Tibial nerve (tissue), 4 donors: ENCODE measurements at regions not wholly inside any gene's neighbourhood (a gene's known extent, or its start where the extent isn't known, plus 50 kb on each side); places are given as distances from the start of the nearest gene placed in this dataset.

ENCODE experiments used
- DNase-seq, 2 donors: peaks; one replicate each; pipeline ENCODE4 v3.0.0-alpha.2; 2019; ENCODE audit warnings: low spot score in 2 of 2
- H3K27ac ChIP-seq, 4 donors: fragments of 200-600 bp; sonication (generic) in 3 of 4; one replicate each; pipeline ENCODE4 v1.5.1; 2017 to 2019; ENCODE audit warnings: mild to moderate bottlenecking in 1 of 4
- H3K27me3 ChIP-seq, 2 donors: fragments of 200-600 bp; sonication (generic) in 1 of 2; one replicate each; pipeline versions ENCODE4 v1.5.1 to v1.6.0; 2017 to 2019
- H3K36me3 ChIP-seq, 3 donors: fragments of 200-600 bp; sonication (generic); one replicate each; pipeline ENCODE4 v1.5.1; 2018 to 2019
- H3K4me1 ChIP-seq, 4 donors: fragments of 200-600 bp; sonication (generic) in 3 of 4; one replicate each; pipeline ENCODE4 v1.5.1; 2017 to 2019
- H3K4me3 ChIP-seq, 4 donors: fragments of 200-600 bp; sonication (generic) in 3 of 4; one replicate each; pipeline ENCODE4 v1.5.1; 2017 to 2019; ENCODE audit warnings: mild to moderate bottlenecking in 1 of 4, moderate library complexity in 1 of 4
- H3K9me3 ChIP-seq, 4 donors: fragments of 200-600 bp; sonication (generic) in 3 of 4; one replicate each; pipeline ENCODE4 v1.5.1; 2017 to 2019
- CTCF ChIP-seq, 5 experiments: fragments of 200-600 bp in 3 of 5; fragments of 450-650 bp in 2 of 5; sonication (generic) in 3 of 5; IDR thresholded peaks; one replicate each; pipeline ENCODE4 v1.5.1; 2016 to 2019; ENCODE audit warnings: antibody characterized with exemption in 5 of 5, mild to moderate bottlenecking in 3 of 5, moderate library complexity in 2 of 5
- EP300 ChIP-seq, 2 donors: sonication (generic); formaldehyde crosslinking; IDR thresholded peaks; one replicate each; pipeline ENCODE4 v1.6.1; 2017; ENCODE audit warnings: antibody characterized with exemption in 2 of 2, mild to moderate bottlenecking in 1 of 2
- POLR2A ChIP-seq, 2 donors: fragments of 450-650 bp; IDR thresholded peaks; one replicate each; pipeline ENCODE4 v1.6.1; 2017; ENCODE audit warnings: antibody characterized with exemption in 2 of 2, mild to moderate bottlenecking in 2 of 2, moderate library complexity in 2 of 2
- WGBS, 2 donors: methylation state at CpG; one replicate each; pipeline ENCODE4 v1.1.5; 2018; 5-methylcytosine and 5-hydroxymethylcytosine counted together

- Histone ChIP-seq H3K4me1 (no peaks in the 10 kb centered on the region), H3K36me3 (no peaks in the 10 kb centered on the region), H3K27ac (no peak overlapping the region), H3K9me3 (peaks cover 0 to 5% (median 0%) of the 10 kb centered on the region in 4 donors), H3K27me3 (no peaks in the 10 kb centered on the region), H3K4me3 (no peak overlapping the region)
- WGBS, 2 donors, result 82 to 86% methylated on average over 4 of the region's 4 CpGs
- TF ChIP-seq POLR2A (IDR thresholded peaks at IDR 0.05) (no peak), CTCF (IDR thresholded peaks at IDR 0.05) (no peak), EP300 (IDR thresholded peaks at IDR 0.05) (no peak)
- no peak for DNase-seq
Observed at GRCh38 chr13:40103864-40104263, 448.4 kb downstream of the COG6 start.

GRCh38 chr13:40105231-40105630, 449.8 kb downstream of the COG6 start:
- H3K9me3 ChIP-seq, result no peaks in the 10 kb centered on the region
- 91 to 96% methylated on average over 5 of the region's 5 CpGs for WGBS, 2 donors
- DNase-seq, result no peak
- no peak overlapping the region for H3K27ac ChIP-seq
- TF ChIP-seq CTCF (IDR thresholded peaks at IDR 0.05) (no peak), EP300 (IDR thresholded peaks at IDR 0.05) (no peak), POLR2A (IDR thresholded peaks at IDR 0.05) (no peak)
- H3K36me3 ChIP-seq, result no peaks in the 10 kb centered on the region
- H3K27me3 ChIP-seq, result no peaks in the 10 kb centered on the region
- H3K4me1 ChIP-seq, result peaks cover 0 to 4% (median 0%) of the 10 kb centered on the region in 4 donors
- H3K4me3 ChIP-seq, result no peak overlapping the region

GRCh38 chr13:40109351-40109844, 453.9 kb downstream of the COG6 start:
- H3K9me3 ChIP-seq, result no peaks in the 10 kb centered on the region
- H3K27ac ChIP-seq, result peak overlapping the region in 1 of 4 donors; percentile 52
- no peaks in the 10 kb centered on the region for H3K36me3 ChIP-seq
- no peak overlapping the region for H3K4me3 ChIP-seq
- DNase-seq, result no peak
- no peaks in the 10 kb centered on the region for H3K27me3 ChIP-seq
- TF ChIP-seq CTCF (IDR thresholded peaks at IDR 0.05) (no peak), EP300 (IDR thresholded peaks at IDR 0.05) (peak in 1 of 2 donors; percentile 31)
- WGBS, 2 donors, result 68% methylated on average over 4 of the region's 4 CpGs
- peaks cover 0 to 12% (median 4%) of the 10 kb centered on the region in 4 donors for H3K4me1 ChIP-seq

GRCh38 chr13:40113643-40114304, 458.3 kb downstream of the COG6 start:
- H3K27ac ChIP-seq, result peak overlapping the region in 1 of 4 donors; percentile 30
- H3K27me3 ChIP-seq, result no peaks in the 10 kb centered on the region
- no peaks in the 10 kb centered on the region for H3K9me3 ChIP-seq
- TF ChIP-seq EP300 (IDR thresholded peaks at IDR 0.05), result peak in 1 of 2 donors; percentile 41
- TF ChIP-seq POLR2A (IDR thresholded peaks at IDR 0.05), result no peak
- no peak overlapping the region for H3K4me3 ChIP-seq
- DNase-seq, result no peak
- peaks cover 0 to 26% (median 11%) of the 10 kb centered on the region in 4 donors for H3K4me1 ChIP-seq
- WGBS, 2 donors, result 89 to 93% methylated on average over 8 of the region's 8 CpGs
- no peaks in the 10 kb centered on the region for H3K36me3 ChIP-seq

- Histone ChIP-seq H3K4me1 (peaks cover 0 to 26% (median 9%) of the 10 kb centered on the region in 4 donors), H3K4me3 (no peak overlapping the region), H3K9me3 (peaks cover 0 to under 1% (median 0%) of the 10 kb centered on the region in 4 donors), H3K27me3 (no peaks in the 10 kb centered on the region), H3K27ac (peak overlapping the region in 2 of 4 donors; percentile 68 to 74), H3K36me3 (no peaks in the 10 kb centered on the region)
- TF ChIP-seq CTCF (IDR thresholded peaks at IDR 0.05) (no peak), POLR2A (IDR thresholded peaks at IDR 0.05) (no peak), EP300 (IDR thresholded peaks at IDR 0.05) (peak in 1 of 2 donors; percentile 56)
- DNase-seq, result no peak
- 92 to 95% methylated on average over 6 of the region's 6 CpGs for WGBS, 2 donors
Observed at GRCh38 chr13:40114305-40114896, 458.9 kb downstream of the COG6 start.
